C1 segment of cervical spinal cord (tissue), 14 donors: ENCODE measurements at regions not wholly inside any gene's neighbourhood (a gene's known extent, or its start where the extent isn't known, plus 50 kb on each side); places are given as distances from the start of the nearest gene placed in this dataset.

Experiments used
- DNase-seq, 14 donors: peaks; one replicate each; lab custom pipeline; 2025; lab: John Stamatoyannopoulos, UW

- DNase-seq: no peak
Observed at GRCh38 chr5:5572976-5573797, 150.7 kb downstream of the ICE1 start.

GRCh38 chr5:5572010-5572865 lies 149.8 kb downstream of the ICE1 start:
- DNase-seq: no peak

GRCh38 chr5:5570646-5571045 lies 148.2 kb downstream of the ICE1 start:
- DNase-seq: no peak

GRCh38 chr5:5564898-5565297 lies 142.4 kb downstream of the ICE1 start:
- no peak for DNase-seq

- no peak for DNase-seq
Observed at GRCh38 chr5:5560016-5560415, 137.5 kb downstream of the ICE1 start.

GRCh38 chr5:5558638-5559527 lies 136.4 kb downstream of the ICE1 start:
- DNase-seq: no peak

GRCh38 chr5:5558102-5558501 lies 135.6 kb downstream of the ICE1 start:
- no peak for DNase-seq

GRCh38 chr5:5551499-5551898 lies 129.0 kb downstream of the ICE1 start:
- DNase-seq: no peak

GRCh38 chr5:5546408-5546807 lies 123.9 kb downstream of the ICE1 start:
- DNase-seq: no peak

GRCh38 chr5:5544094-5544663 lies 121.7 kb downstream of the ICE1 start:
- DNase-seq: no peak

- no peak for DNase-seq
Observed at GRCh38 chr5:5542654-5543053, 120.2 kb downstream of the ICE1 start.

GRCh38 chr5:5540065-5540464 lies 117.6 kb downstream of the ICE1 start:
- no peak for DNase-seq
